ENCODE measurements at regions not wholly inside any gene's neighbourhood (a gene's known extent, or its start where the extent isn't known, plus 50 kb on each side); places are given as distances from the start of the nearest gene placed in this dataset.

DNA sequence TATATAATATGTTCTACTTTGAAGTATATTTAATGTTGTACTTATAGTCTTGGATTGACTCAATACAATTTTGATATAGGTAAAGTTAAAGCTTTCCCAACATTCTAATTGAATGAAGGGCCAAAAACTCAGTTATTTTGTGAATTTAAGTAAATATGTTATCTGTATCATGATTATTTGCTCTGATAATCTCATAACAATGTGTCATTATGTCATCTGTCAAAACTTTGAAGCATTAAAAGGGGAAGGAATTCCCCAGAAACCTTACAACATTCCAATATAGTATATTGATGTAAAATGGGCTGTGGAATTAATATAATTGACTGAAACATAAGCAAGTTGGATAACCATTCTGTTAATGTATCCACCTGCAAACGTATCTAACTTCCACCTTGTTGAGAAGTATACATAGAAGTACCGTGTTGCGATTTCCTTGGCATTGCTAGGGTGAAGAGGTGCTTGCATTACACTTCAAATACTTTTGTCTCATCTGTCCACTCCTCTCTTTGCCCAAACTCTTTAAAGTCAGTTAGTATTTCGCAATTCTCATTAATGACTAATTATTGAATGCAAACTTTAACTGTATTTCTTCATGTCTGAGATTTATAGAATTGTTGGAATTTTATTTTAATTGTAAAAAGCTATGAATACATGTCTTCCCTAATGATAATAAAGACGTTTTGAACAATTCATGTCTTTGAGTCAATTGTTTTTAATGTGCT is 1982.1 kb upstream of the ADGRL3 start:
- Histone ChIP-seq H3K79me2 (ENCODE audit: control insufficient read depth, insufficient read depth, low read length) (no peaks in the 10 kb centered on the region), H3K4me1 (ENCODE audit: control insufficient read depth, extremely low read depth, insufficient read depth, low read length) (no peaks in the 10 kb centered on the region), H3K27ac (ENCODE audit: insufficient read depth, low read depth, low read length) (no peak overlapping the region), H3K4me2 (ENCODE audit: insufficient read depth, low read length) (no peak overlapping the region), H2AFZ (ENCODE audit: low read depth, low read length) (no peak overlapping the region), H4K20me1 (replicated peaks; ENCODE audit: control insufficient read depth, extremely low read depth, insufficient read depth, low read length) (no peaks in the 10 kb centered on the region), H3K27me3 (ENCODE audit: control insufficient read depth in 2 of 2, insufficient read depth in 2 of 2, low read length in 2 of 2) (no peaks in the 10 kb centered on the region), H3K9ac (replicated peaks; ENCODE audit: extremely low read depth, insufficient read depth, low read length) (no peak overlapping the region), H3K9me3 (replicated peaks; ENCODE audit: control insufficient read depth, insufficient read depth, low read length) (peaks cover 5% of the 10 kb centered on the region), H3K36me3 (ENCODE audit: control insufficient read depth in 2 of 2, extremely low read depth in 1 of 2, insufficient read depth in 2 of 2, low read length in 2 of 2) (no peaks in the 10 kb centered on the region), H3K4me3 (replicated peaks in 1 of 3; ENCODE audit: insufficient read depth in 1 of 3, low read depth in 1 of 3, low read length in 3 of 3) (no peak overlapping the region), H3K9me1 (replicated peaks; ENCODE audit: control insufficient read depth, extremely low read depth, insufficient read depth, low read length) (no peaks in the 10 kb centered on the region)
- dilution Hi-C loops (cut with MboI; ENCODE audit: extremely low pct_ligation_motif_present, low sequenced_read_pairs) (no loop called here), intact Hi-C loops (cut with micrococcal nuclease) (no loop called here)
- no TSS peak for BruUV-seq (replicated peaks)
- FAIRE-seq (no peak), DNase-seq (ENCODE audit: low read depth, low spot score) (no peak)
- CTCF ChIA-PET, result no interaction called here
- TF ChIP-seq MYC (IDR thresholded peaks at IDR 0.05; ENCODE audit: low read depth, low read length), result no peak
- POLR2A ChIA-PET, result no interaction called here

DNA sequence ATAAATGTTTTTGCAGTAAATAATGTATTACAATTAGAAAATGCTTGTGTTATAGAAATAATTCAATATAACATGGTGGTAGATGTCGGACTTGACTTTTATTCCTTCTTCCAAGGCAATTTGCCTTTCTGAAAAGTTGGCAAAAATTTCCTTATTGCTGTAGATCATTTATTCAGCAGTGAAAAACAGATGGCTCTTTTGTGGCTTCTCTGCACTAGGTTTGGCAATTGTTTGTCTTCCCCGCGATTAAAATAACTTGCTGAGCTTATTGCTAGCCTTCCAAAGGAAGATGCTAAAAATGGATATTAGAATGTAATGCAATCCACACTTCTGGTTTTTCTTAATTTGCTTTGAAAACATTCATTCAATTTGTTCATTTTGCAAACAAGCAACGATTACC is 1977.9 kb upstream of the ADGRL3 start:
- Histone ChIP-seq H3K9me3 (replicated peaks; ENCODE audit: control insufficient read depth, insufficient read depth, low read length) (peaks cover 5% of the 10 kb centered on the region), H3K36me3 (ENCODE audit: control insufficient read depth in 2 of 2, extremely low read depth in 1 of 2, insufficient read depth in 2 of 2, low read length in 2 of 2) (no peaks in the 10 kb centered on the region), H3K9ac (replicated peaks; ENCODE audit: extremely low read depth, insufficient read depth, low read length) (no peak overlapping the region), H3K79me2 (ENCODE audit: control insufficient read depth, insufficient read depth, low read length) (no peaks in the 10 kb centered on the region), H3K27ac (ENCODE audit: insufficient read depth, low read depth, low read length) (no peak overlapping the region), H3K4me2 (ENCODE audit: insufficient read depth, low read length) (no peak overlapping the region), H3K9me1 (replicated peaks; ENCODE audit: control insufficient read depth, extremely low read depth, insufficient read depth, low read length) (no peaks in the 10 kb centered on the region), H2AFZ (ENCODE audit: low read depth, low read length) (no peak overlapping the region), H4K20me1 (replicated peaks; ENCODE audit: control insufficient read depth, extremely low read depth, insufficient read depth, low read length) (no peaks in the 10 kb centered on the region), H3K4me3 (replicated peaks in 1 of 3; ENCODE audit: insufficient read depth in 1 of 3, low read depth in 1 of 3, low read length in 3 of 3) (no peak overlapping the region), H3K27me3 (ENCODE audit: control insufficient read depth in 2 of 2, insufficient read depth in 2 of 2, low read length in 2 of 2) (no peaks in the 10 kb centered on the region), H3K4me1 (ENCODE audit: control insufficient read depth, extremely low read depth, insufficient read depth, low read length) (no peaks in the 10 kb centered on the region)
- FAIRE-seq, result no peak
- no TSS peak for BruUV-seq (replicated peaks)
- dilution Hi-C loops (cut with MboI; ENCODE audit: extremely low pct_ligation_motif_present, low sequenced_read_pairs) (no loop called here), intact Hi-C loops (cut with micrococcal nuclease) (no loop called here)
- ChIA-PET CTCF (no interaction called here), POLR2A (no interaction called here)
- no peak for DNase-seq (ENCODE audit: low read depth, low spot score)
- TF ChIP-seq, protein P1, sequence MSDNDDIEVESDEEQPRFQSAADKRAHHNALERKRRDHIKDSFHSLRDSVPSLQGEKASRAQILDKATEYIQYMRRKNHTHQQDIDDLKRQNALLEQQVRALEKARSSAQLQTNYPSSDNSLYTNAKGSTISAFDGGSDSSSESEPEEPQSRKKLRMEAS (IDR thresholded peaks at IDR 0.05; ENCODE audit: insufficient read depth, insufficient read length), result no peak
- TF ChIP-seq FOS (IDR thresholded peaks at IDR 0.05; ENCODE audit: borderline replicate concordance, insufficient read depth, low read length), result no peak
- TF ChIP-seq MYC (IDR thresholded peaks at IDR 0.05; ENCODE audit: low read depth, low read length), result no peak
- TF ChIP-seq EZH2 (IDR thresholded peaks at IDR 0.05; ENCODE audit: borderline replicate concordance, low read depth, low read length, severe bottlenecking), result no peak
- TF ChIP-seq, protein P2, sequence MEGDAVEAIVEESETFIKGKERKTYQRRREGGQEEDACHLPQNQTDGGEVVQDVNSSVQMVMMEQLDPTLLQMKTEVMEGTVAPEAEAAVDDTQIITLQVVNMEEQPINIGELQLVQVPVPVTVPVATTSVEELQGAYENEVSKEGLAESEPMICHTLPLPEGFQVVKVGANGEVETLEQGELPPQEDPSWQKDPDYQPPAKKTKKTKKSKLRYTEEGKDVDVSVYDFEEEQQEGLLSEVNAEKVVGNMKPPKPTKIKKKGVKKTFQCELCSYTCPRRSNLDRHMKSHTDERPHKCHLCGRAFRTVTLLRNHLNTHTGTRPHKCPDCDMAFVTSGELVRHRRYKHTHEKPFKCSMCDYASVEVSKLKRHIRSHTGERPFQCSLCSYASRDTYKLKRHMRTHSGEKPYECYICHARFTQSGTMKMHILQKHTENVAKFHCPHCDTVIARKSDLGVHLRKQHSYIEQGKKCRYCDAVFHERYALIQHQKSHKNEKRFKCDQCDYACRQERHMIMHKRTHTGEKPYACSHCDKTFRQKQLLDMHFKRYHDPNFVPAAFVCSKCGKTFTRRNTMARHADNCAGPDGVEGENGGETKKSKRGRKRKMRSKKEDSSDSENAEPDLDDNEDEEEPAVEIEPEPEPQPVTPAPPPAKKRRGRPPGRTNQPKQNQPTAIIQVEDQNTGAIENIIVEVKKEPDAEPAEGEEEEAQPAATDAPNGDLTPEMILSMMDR (IDR thresholded peaks at IDR 0.05; ENCODE audit: extremely low read depth in 1 of 2, insufficient read depth in 1 of 2, low read depth in 1 of 2, low read length in 2 of 2), result no peak
- TF ChIP-seq POLR2AphosphoS5 (IDR thresholded peaks at IDR 0.05; ENCODE audit: insufficient read depth, low read depth, low read length), result no peak
- TF ChIP-seq JUN (IDR thresholded peaks at IDR 0.05; ENCODE audit: borderline replicate concordance, insufficient read depth, insufficient read length, low read depth), result no peak
- no peak for TF ChIP-seq POLR2A (IDR thresholded peaks at IDR 0.05; ENCODE audit: low read depth, low read length)
- no peak for TF ChIP-seq GATA2 (IDR thresholded peaks at IDR 0.05; ENCODE audit: insufficient read depth, insufficient read length, low read depth, low read length)
